Loucy (cell line): ENCODE measurements at regions not wholly inside any gene's neighbourhood (a gene's known extent, or its start where the extent isn't known, plus 50 kb on each side); places are given as distances from the start of the nearest gene placed in this dataset.
"Not testable (repeated sequence)": the region's sequence is repeated elsewhere in the genome, so short reads cannot be mapped to it uniquely, and the experiment has no call there.

Source experiments
- EZH2phosphoT487 ChIP-seq: fragments of 200-600 bp; IDR thresholded peaks from 2 replicates; pipeline ENCODE4 v1.6.1; 2018; ENCODE audit warnings: antibody characterized with exemption, mild to moderate bottlenecking, moderate library complexity, borderline replicate concordance
- TF ChIP-seq, protein P1 (sequence below): fragments of 200-600 bp; sonication (generic); conservative IDR thresholded peaks from 2 replicates; pipeline ENCODE4 v1.5.1; 2014; ENCODE audit warnings: mild to moderate bottlenecking, antibody characterized with exemption, low read length

DNA sequence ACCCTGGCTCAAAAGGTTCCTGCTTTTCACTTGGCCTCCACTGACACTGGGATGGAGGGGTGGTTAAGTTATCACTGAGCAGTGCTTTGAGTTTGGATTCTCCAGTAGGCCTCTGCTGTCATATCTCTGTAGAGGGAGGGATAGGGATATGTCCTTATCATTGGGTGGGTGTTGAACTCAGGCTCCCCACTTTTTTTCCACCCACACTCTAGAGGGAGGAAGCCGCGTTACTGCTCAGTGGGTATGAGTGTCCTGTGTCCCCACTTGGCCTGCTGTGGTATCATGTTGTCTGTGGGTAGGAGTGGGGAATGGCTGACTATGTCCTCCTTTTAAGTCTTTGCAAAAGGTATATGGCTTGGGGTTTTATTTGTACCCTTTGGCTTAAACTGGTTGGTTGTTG is 80.7 kb upstream of the TPTE start:
- TF ChIP-seq, protein P1, sequence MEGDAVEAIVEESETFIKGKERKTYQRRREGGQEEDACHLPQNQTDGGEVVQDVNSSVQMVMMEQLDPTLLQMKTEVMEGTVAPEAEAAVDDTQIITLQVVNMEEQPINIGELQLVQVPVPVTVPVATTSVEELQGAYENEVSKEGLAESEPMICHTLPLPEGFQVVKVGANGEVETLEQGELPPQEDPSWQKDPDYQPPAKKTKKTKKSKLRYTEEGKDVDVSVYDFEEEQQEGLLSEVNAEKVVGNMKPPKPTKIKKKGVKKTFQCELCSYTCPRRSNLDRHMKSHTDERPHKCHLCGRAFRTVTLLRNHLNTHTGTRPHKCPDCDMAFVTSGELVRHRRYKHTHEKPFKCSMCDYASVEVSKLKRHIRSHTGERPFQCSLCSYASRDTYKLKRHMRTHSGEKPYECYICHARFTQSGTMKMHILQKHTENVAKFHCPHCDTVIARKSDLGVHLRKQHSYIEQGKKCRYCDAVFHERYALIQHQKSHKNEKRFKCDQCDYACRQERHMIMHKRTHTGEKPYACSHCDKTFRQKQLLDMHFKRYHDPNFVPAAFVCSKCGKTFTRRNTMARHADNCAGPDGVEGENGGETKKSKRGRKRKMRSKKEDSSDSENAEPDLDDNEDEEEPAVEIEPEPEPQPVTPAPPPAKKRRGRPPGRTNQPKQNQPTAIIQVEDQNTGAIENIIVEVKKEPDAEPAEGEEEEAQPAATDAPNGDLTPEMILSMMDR: not testable (repeated sequence)
- not testable (repeated sequence) for TF ChIP-seq EZH2phosphoT487
